ENCODE measurements at regions not wholly inside any gene's neighbourhood (a gene's known extent, or its start where the extent isn't known, plus 50 kb on each side); places are given as distances from the start of the nearest gene placed in this dataset.

DNA sequence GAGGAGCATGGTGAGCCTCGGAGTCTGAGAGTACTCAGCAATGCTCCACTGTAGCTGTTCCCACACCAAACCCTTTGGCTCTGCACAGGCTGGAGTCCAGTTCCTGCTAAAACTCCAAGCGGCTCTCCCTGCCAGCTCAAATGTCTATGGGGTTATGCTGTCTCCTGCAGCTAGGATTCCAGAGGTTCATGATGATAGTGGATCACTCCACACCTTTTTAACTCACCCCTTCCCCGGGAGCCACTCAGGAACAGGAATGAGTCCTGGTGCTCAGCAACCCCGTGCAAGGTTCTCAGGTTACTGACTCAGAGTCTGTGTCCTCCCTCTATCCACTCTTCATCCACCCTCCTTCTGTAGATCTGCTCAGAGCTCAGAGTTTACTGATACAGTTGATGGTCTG, 410.0 kb downstream of the CDH19 start:
- TF ChIP-seq EGR1 (IDR thresholded peaks at IDR 0.05) = no peak
- TF ChIP-seq TAF1 (IDR thresholded peaks at IDR 0.05; ENCODE audit: low read depth) = no peak
- TF ChIP-seq, protein P1, sequence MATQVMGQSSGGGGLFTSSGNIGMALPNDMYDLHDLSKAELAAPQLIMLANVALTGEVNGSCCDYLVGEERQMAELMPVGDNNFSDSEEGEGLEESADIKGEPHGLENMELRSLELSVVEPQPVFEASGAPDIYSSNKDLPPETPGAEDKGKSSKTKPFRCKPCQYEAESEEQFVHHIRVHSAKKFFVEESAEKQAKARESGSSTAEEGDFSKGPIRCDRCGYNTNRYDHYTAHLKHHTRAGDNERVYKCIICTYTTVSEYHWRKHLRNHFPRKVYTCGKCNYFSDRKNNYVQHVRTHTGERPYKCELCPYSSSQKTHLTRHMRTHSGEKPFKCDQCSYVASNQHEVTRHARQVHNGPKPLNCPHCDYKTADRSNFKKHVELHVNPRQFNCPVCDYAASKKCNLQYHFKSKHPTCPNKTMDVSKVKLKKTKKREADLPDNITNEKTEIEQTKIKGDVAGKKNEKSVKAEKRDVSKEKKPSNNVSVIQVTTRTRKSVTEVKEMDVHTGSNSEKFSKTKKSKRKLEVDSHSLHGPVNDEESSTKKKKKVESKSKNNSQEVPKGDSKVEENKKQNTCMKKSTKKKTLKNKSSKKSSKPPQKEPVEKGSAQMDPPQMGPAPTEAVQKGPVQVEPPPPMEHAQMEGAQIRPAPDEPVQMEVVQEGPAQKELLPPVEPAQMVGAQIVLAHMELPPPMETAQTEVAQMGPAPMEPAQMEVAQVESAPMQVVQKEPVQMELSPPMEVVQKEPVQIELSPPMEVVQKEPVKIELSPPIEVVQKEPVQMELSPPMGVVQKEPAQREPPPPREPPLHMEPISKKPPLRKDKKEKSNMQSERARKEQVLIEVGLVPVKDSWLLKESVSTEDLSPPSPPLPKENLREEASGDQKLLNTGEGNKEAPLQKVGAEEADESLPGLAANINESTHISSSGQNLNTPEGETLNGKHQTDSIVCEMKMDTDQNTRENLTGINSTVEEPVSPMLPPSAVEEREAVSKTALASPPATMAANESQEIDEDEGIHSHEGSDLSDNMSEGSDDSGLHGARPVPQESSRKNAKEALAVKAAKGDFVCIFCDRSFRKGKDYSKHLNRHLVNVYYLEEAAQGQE (IDR thresholded peaks at IDR 0.05; ENCODE audit: low read depth) = no peak
- no peak for TF ChIP-seq FOXM1 (IDR thresholded peaks at IDR 0.05; ENCODE audit: borderline replicate concordance, low read depth)
- TF ChIP-seq EP300 (IDR thresholded peaks at IDR 0.05; ENCODE audit: borderline replicate concordance) = no peak
- TF ChIP-seq CEBPB (IDR thresholded peaks at IDR 0.05) = no peak
- no peak for TF ChIP-seq TCF12 (IDR thresholded peaks at IDR 0.05; ENCODE audit: low read depth)
- TF ChIP-seq NFIC (IDR thresholded peaks at IDR 0.05) = no peak
- no peak for TF ChIP-seq ZBTB7A (IDR thresholded peaks at IDR 0.05; ENCODE audit: low read depth)
- no peak for TF ChIP-seq RAD21 (IDR thresholded peaks at IDR 0.05; ENCODE audit: low read depth)

DNA sequence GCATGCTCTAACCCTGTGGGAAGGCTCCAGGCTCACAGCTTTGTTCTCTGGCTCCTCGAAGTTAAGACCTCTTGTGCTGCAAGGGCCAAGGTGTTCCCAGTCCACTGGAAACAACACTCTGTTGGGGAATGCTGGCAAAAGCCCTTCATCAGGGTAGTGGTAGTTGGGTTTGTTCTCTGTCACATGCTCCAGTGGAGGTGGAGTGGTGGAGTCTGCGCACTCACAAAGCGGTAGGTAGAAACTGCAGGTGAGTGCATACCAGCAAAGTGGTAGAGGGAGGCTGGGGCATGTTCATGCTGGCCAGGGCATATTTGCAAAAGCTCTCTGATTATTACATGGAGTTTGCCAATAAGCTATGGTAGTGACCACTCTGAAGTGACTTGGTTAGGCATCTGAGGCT, 410.5 kb downstream of the CDH19 start:
- TF ChIP-seq CREB1 (IDR thresholded peaks at IDR 0.05; ENCODE audit: low read depth) = no peak

DNA sequence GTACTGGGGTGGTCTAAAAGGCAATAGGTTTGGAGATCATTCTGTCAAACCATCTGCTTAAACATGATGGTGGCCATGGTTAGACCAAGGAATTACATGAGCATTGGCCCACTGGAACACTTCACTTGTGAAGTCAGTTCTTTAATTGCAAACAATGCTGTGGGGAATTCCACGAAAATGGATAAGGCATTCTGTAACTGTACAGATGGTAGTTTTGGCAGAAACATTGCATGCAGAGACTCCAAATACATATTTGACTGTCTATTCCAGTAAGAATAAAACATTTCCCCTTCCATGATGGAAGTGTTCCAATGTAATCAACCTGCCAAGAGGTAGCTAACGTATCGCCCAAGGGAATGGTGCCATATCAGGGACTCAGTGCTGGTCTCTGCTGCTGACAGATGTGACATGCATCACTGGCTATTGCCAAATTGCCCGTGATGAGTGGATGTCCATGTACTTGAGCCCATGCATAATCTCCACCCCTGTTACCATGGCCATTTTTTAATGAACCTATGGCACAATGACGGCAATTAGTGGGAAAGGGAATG, 417.9 kb downstream of the CDH7 start:
- TF ChIP-seq ZBTB7A (IDR thresholded peaks at IDR 0.05; ENCODE audit: low read depth) (no peak), FOXM1 (IDR thresholded peaks at IDR 0.05; ENCODE audit: borderline replicate concordance, low read depth) (no peak), RAD21 (IDR thresholded peaks at IDR 0.05; ENCODE audit: low read depth) (no peak), YY1 (IDR thresholded peaks at IDR 0.05; ENCODE audit: low read depth) (no peak), CEBPB (IDR thresholded peaks at IDR 0.05) (no peak)
- TF ChIP-seq, protein P1 (IDR thresholded peaks at IDR 0.05; ENCODE audit: low read depth) = no peak

DNA sequence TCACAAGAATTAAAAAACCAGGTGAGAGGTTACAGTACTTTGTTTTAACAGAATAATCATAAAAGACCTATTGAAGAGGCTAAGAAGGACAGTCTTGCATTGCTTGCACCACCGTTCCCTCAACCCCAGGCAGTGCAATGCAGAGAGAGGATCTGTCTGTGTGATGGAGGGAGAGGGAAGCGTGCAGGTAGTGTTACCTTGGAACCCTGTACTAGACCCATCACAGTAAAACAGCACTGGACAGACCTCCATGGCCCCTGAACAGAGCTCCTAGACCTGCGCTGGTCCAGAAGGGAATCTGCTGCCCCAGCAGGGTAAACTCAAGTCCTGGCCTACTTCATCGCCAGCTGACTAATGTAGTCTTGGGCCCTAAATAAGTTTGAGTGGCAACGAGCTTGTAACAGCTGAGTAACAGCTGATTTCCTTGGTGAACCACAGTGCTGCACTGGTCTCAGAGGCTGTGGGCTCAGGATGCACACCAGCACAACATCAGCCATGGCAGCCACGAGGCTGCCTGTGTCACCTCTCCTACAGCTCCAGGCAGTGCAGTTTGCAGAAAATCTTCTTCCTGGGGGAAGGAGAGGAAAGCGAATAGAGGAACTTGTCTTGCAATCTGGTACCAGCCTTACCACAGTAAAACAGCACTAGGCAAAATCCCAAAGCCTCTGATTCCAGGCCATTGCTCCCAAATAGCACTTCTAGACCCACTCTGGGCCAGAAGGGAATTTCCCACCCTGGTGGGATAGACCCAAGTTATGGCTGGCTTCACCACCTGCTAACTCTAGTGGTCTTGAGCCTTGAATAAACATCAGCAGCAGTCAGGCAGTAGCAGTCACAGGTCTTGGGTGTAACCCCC, 417.2 kb downstream of the CDH7 start:
- TF ChIP-seq TEAD4 (IDR thresholded peaks at IDR 0.05) (no peak), YY1 (IDR thresholded peaks at IDR 0.05; ENCODE audit: low read depth) (no peak), FOXM1 (IDR thresholded peaks at IDR 0.05; ENCODE audit: borderline replicate concordance, low read depth) (no peak), EP300 (IDR thresholded peaks at IDR 0.05; ENCODE audit: borderline replicate concordance) (no peak), RAD21 (IDR thresholded peaks at IDR 0.05; ENCODE audit: low read depth) (no peak), EGR1 (IDR thresholded peaks at IDR 0.05) (no peak), NFIC (IDR thresholded peaks at IDR 0.05) (no peak), CEBPB (IDR thresholded peaks at IDR 0.05) (no peak), TCF12 (IDR thresholded peaks at IDR 0.05; ENCODE audit: low read depth) (no peak), ZBTB7A (IDR thresholded peaks at IDR 0.05; ENCODE audit: low read depth) (no peak), TAF1 (IDR thresholded peaks at IDR 0.05; ENCODE audit: low read depth) (no peak), CREB1 (IDR thresholded peaks at IDR 0.05; ENCODE audit: low read depth) (no peak)
- TF ChIP-seq, protein P2, sequence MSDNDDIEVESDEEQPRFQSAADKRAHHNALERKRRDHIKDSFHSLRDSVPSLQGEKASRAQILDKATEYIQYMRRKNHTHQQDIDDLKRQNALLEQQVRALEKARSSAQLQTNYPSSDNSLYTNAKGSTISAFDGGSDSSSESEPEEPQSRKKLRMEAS (IDR thresholded peaks at IDR 0.05) = no peak
- TF ChIP-seq, protein P3, sequence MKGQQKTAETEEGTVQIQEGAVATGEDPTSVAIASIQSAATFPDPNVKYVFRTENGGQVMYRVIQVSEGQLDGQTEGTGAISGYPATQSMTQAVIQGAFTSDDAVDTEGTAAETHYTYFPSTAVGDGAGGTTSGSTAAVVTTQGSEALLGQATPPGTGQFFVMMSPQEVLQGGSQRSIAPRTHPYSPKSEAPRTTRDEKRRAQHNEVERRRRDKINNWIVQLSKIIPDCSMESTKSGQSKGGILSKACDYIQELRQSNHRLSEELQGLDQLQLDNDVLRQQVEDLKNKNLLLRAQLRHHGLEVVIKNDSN (IDR thresholded peaks at IDR 0.05) = no peak
- TF ChIP-seq, protein P1 (IDR thresholded peaks at IDR 0.05; ENCODE audit: low read depth) = no peak

DNA sequence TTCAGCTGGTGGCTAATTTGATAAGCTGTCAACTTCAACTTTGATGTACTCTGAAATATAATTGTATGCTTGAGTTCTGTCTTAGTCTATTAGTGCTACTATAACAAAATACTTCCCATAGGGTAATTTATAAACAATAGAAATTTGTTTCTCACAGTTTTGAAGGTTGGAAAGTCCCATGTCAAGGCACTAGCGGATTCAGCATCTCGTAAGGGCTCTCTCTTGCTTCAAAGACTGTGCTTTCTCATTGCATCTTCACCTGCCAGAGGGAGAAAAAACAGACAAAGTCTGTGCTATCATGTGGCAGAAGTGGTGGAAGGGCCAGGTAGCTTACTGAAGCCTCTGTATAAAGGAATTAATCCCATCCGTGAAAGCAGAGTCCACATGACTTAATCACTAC, 409.2 kb downstream of the CDH7 start:
- TF ChIP-seq, protein P3 (IDR thresholded peaks at IDR 0.05) = no peak
- TF ChIP-seq NFIC (IDR thresholded peaks at IDR 0.05) = no peak
